ENCODE measurements at regions not wholly inside any gene's neighbourhood (a gene's known extent, or its start where the extent isn't known, plus 50 kb on each side); places are given as distances from the start of the nearest gene placed in this dataset.
"Not testable (repeated sequence)": the region's sequence is repeated elsewhere in the genome, so short reads cannot be mapped to it uniquely, and the experiment has no call there.

DNA sequence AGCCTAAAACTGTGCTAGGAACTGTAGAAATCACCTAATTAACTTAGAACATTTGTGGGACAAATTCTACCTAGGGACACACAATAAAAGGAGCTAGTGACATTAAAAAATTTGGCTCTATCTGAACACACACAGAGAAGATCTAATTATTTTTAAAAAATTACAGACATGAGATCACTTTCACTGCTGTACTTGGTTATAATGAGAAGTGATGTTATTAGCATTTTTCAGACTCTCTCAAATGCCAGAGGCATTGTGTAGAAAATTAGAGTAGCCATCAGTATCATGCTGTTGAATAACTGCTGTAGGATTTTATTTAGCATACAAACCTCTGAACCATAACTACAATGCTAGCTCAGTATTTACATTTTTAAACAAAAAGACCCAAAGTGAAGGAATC is 109.1 kb upstream of the ANK2 start:
- DNase-seq (ENCODE audit: low read depth), result no peak

DNA sequence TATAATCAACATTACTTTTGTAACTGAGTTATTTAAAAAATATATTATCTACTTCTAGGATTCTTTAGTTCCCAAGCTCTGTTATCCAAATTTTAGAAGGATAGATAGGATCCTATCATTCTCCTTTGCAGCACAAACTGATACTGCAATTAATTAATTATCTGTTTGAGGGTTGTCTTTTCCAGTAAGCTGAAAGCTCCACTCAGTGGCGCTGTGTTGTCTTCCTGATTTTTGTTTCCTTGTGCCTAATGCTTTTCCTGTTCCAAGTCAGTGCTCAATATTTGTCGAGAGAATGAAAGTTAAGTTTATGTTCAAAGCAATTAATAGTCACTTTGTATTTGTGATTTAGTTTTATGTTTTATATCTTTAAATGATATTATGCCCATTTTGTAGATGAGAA is 107.4 kb upstream of the ANK2 start:
- no peak for DNase-seq (ENCODE audit: low read depth)

DNA sequence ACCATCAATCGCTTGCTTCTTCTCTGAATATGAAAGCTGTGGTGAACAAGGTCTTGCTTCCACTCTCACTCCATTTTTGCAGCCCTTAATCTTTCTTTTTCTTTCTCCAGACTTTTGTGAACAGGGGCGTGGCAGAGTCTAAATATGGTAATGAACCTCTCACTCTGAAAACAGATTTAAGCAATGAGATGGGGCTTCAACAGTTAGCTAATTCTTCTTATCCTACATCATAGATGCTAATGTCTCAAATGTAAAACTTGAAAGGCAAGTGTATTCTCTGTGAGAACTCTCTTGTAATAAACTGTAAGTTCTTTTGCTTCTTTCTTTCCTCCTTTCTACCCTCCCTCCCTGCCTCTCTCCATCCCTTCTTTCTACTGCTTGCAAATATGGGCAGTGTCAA is 106.5 kb upstream of the ANK2 start:
- no peak for DNase-seq (ENCODE audit: low read depth)

DNA sequence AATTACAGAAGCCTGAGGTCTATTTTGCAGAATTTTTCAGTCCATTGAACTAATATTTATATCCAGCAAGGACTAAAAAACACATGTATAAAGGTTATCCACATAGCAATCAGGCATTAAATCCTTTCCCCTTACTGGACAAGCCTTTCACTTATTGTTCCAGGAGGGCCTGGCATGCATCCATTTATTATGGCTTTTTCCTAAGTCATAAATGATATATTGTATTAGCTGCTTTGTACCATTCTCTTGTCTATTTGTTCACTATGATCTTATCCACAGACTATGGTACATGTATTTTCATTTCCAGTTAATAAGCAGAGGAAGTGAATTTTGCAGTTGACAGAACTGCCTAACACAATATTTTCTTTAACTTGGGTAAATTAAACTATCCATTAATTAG is 105.4 kb upstream of the ANK2 start:
- DNase-seq (ENCODE audit: low read depth), result no peak

DNA sequence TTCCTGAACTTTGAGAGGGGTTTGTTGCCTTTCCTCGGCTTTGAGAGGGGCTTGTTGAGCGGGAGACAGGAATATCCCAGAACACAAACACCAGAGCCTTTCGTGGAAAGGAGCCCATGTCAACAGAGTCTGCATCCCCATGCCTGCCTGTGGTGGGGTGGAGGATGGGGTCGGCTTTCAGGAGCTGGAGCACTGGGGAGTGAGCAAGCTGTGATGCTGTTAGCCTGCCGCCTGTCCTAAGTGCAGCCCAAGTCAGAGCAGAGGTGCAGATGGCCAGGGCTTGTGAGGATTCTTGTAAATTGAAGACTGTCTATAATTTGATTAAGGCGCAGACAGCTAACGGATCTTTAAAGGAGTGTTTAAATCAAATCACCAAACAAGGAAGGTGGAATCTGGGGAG is 103.3 kb upstream of the ANK2 start:
- DNase-seq (ENCODE audit: low read depth), result no peak

DNA sequence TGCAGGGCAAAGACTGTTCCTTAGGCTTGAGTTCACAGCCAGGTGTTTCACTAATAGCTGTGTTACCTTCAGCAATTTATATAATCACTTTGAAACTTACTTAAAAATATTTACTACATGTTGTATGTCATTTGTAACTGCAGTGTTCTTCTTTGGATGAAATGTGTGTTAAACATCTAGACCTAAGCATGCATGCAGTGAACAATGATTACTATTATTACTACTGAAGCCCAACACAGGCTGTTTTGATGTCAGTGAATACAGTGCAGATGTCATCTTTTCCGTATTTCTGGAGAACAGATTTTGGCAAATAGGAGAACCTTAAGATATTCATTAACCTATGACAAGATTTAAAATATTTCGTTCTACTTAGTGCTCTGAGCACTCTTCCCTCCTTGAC is 101.8 kb upstream of the ANK2 start:
- DNase-seq (ENCODE audit: low read depth), result no peak

DNA sequence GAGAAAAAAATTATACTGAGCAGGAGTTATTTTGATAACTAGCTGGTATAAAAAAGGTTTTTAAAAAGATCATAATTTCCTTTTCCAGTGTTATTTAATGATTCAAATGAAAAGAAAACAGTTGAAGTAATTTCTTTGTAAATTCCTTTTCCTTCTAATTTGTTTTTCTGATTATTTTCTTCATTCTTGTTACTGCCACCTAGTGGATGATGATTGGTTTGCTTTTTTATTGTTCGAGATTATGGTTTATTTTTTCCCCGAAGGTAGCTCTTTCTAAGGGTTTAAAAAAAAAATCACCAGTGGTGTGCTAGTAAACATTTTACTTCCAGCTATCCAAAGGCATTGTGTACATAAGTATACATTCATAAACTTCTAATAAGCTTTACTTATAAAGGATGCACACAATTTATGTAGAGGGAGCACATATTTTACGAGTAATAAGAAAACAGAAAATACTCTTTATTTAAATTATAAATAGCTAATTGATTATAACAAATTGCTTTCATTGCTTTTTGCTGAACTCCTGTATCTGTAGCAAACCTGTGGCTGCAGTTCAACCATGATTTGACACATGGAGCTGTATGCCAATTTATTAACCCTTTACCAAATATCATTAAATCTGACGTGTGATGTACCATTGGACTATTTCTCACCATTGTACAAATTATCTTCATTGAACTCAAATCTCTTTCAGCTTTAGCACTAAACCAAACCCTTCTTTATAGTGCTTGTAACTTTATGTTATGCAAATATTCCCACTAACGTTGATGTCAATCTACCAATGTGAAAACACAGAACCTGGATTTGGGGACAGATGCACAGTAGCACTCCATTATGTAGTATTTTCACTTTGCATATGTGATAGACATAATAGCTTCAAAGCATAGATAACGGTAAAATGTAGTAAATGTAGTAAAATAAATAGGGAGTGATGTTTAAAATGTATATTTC is 97.8 kb upstream of the ANK2 start:
- DNase-seq (ENCODE audit: low read depth), result peak; percentile 40

DNA sequence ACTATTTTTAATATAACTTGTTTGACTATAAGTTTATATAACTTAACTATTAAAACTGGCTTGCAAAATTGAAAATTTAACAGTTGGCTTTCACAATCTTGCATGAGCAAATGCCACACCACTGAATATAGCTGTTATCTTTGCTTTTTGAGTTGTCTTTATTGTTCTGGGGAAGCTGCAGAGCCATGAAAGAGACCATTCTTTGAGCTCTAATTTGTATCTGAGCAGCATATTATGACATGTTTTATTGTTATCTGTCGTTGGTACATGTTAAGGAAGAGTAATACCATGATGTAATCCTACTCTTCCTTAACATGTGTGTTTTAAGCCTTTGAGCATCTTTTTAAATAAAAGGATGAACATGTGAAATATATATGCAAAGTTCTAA is 97.1 kb upstream of the ANK2 start:
- no peak for DNase-seq (ENCODE audit: low read depth)

DNA sequence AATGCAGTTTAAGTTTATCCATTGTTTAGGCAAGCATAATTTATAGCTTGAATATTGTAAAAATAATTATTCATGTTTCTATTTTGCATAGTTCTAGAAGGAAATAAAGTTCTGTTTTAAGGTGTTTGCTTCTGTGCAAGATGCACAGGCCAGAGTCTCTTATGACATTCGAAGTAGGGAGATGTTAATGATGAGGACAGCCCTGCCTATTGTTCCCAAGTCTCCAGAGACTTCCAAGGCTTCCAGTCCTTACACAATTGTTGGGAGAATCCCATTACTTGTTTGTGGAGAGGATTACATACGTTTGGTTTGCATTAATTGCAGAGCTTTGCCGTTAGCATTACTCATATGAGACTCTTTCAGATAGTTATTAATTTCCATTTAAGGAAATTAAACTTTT is 96.2 kb upstream of the ANK2 start:
- DNase-seq (ENCODE audit: low read depth), result no peak

DNA sequence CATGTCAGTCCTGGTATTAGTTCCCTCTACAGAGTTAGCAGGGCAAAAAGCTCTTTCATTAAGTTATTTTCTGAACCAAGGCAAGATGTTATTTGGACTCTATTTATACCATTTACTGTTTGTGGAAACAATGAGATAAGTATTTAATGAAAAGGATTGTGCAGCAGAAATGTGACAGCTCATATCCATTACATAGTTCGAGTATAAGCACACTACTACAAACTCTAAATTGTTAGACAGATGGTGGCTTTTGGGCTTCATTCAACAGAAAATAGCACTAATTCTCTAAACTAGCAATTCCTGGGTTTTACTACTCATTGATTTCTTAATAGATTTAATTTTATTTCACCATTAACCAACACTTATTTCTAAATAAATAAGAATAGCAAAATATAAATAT is 95.2 kb upstream of the ANK2 start:
- no peak for DNase-seq (ENCODE audit: low read depth)

DNA sequence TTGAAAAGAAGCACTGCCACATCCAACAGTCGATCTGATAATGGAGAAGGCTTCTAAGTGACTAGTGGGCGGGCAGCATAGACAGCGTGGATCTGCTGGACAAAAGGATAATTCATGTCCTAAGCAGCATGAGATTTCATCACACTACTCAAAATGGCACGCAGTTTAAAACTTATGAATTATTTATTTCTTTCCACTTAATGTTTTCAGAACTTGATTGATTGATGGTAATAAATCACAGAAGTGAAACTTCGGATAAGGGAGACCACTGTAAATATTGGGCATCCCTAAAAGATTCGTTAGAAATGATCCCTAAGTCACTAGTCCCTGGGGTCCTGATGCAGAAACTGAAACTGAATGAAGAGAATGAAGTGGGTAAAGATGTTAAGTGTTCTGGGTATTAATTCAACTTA is 93.0 kb upstream of the ANK2 start:
- DNase-seq (ENCODE audit: low read depth), result no peak

DNA sequence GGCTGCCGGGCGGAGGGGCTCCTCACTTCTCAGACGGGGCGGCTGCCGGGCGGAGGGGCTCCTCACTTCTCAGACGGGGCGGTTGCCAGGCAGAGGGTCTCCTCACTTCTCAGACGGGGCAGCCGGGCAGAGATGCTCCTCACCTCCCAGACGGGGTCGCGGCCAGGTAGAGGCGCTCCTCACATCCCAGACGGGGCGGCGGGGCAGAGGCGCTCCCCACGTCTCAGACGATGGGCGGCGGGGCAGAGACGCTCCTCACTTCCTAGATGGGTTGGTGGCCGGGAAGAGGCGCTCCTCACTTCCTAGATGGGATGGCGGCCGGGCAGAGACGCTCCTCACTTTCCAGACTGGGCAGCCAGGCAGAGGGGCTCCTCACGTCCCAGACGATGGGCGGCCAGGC is 91.7 kb upstream of the ANK2 start:
- DNase-seq (ENCODE audit: low read depth), result not testable (repeated sequence)

DNA sequence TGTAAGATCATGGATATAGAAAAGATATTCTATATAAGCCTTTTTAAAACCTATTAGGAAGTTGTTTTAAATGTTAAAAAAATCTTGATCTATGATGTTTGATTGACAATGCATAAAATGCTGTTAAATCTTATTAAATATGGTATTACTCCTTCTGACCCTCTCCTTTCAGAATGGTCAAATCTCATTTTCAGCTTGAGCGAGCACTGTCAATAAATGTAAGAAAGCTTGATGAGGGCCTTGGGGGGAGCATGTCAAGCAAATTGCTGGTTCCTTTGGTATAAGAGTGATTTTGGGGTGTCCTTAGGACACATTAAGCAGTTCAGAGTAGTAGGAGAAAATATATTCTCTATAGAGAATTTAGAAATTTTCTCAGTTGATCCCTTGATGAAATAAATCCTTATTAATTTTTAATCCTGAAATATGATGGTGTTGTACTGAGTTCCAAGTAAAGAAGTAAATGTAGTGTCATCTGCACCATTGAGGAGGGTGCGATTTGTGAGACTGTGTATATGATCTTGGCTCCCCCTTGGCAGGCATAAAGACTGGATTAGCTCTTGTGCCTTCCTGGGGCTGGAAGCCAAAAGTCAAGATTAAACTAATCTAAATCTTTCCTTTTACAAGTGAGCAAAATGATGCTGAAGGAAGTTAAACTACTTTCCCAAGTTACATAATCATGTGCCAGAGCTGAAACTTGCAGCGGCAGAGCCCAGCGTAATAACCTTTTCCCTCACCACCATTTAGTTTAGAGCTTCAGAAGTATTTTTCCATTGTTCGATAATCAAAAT is 82.6 kb upstream of the ANK2 start:
- DNase-seq (ENCODE audit: low read depth), result no peak

DNA sequence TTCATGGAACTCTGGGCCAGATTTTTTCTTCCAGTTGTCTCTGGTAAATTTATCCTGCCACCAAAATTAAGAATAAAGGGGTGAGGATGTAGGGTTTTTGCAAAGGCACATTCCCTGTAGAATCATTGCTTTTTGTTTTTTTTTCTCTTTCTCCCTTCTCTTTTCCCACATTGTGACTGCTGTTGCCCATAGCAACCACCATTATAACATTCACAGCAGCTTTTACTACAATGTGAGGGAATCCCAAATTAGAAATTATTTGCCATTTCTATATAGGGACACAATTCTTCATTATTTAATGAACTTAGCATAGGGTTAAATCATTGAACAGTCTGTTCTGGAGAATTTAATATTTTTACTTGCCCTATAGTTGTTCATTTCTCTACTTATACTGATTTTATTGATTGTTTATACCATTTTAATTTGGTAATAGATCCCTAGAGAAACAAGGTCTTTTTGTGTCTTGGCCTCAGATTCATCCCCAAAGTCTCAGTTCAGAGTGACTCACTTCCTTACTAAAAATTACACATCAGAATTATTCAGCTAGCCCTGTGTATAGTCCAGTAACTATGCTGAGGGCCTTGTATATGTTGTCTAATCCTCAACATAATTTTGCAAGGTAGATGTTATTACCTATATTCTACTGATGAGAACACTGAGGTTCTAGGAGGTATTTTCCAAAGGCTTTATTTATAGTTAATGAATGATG is 80.8 kb upstream of the ANK2 start:
- DNase-seq (ENCODE audit: low read depth), result no peak

DNA sequence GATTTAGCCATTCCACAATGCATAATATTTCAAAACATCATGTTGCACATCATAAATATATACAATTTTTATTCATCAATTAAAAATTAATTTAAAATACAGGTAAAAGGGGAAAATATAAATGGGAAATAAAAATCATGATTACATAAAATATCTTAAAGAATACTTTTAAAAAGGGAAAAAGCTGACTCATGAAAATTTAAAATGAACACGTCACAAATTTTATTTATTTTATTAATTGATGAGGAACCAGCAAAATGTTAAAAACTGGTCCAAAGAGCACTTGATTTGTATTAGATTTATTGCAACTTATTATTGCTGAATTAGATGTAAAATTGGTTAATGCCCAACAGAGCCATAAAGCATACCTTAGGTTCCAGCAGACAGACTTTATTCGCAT is 78.5 kb upstream of the ANK2 start:
- DNase-seq (ENCODE audit: low read depth), result no peak

DNA sequence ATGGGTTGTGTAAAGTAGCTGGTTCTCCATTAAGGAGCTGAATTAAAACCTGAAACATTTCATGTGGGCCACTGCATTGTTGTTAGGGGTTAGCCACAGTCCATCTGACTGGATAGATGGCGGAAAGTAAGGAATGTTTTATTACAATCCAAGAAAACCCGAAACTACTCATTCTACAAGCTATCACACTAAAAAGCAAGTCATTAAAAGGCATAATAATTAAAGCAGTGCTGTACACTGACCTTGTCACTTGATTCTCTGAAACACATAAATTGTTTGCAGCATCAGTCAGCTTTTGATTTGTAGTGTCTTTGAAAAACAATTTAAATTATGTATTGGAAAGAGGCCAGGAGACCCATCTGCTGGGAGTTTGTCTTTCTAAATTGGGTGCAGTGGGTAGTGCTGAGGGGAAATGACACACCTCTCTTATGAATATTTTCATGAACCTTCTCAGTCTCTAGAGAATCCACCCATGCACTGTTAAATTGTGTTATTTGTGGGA is 75.7 kb upstream of the ANK2 start:
- DNase-seq (ENCODE audit: low read depth), result peak; percentile 33

DNA sequence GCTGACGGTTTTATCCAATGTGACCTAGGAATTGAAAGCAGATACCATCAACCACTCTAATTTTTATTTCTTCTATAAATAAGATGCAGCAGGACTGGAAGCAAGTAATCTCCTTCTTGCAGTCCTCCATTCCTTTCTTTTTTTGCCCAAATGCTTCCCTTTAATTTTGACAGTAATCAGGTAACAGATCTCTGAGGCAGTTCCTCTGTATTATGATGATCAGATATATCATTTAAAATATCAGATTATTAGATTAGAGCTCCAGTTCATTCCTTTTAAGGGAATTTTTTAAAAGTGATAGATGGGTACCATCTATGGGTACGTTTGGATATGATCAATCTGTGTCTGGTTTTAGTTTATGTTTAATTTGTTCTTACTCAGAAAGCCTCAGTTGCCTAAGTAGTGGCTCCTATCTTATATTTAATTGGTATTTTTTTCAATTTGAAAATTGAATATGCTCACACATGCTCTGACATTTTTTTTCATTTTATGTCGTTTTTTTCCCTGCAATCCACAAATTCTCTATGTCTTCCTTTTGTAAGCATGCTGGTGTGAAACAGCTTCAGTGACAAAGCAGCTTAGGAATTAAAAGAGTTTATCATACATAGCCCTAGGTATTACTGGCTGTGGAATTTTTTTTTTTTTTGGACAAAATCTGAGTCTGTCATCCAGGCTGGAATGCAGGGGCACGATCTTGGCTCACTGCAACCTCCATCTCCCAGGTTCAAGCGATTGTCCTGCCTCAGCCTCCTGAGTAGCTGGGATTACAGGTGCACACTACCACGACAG is 73.7 kb upstream of the ANK2 start:
- no peak for DNase-seq (ENCODE audit: low read depth)

DNA sequence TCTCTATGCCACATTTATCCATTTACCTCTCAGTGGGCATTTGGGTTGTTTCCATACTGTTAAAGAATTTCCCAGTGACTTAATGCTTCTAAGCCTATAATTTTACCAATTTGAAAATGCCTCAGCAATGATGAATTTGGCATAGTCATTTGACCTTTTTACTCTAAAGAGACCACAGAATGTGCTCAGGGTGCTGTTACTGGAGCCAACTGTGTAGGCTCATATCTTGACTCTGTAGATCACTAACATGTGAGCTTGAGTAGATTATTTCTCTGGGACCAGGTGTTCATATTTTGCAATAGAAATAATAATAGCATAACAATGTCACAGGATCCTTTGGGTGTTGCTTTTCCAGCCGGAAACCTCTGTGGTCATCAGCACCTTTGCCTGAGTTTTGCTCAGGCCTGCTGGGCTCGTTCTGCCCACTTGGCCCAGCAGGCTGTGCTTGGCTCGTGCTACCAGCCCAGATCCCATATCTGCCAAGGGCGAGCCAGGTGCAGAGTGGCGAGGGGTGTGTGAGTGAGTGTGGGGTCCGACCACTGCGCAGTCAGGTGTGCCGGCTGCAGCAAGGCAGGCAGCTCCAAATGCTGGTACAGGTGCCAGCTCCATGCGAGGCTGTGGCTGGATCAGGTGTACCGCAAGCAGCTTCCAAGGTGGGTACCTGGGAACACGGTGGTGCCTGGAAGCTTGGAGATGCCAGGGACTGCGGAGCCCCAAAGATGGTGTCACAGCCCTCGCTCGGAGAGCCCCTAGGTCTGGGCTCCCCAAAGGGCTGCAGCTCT is 70.6 kb upstream of the ANK2 start:
- no peak for DNase-seq (ENCODE audit: low read depth)

DNA sequence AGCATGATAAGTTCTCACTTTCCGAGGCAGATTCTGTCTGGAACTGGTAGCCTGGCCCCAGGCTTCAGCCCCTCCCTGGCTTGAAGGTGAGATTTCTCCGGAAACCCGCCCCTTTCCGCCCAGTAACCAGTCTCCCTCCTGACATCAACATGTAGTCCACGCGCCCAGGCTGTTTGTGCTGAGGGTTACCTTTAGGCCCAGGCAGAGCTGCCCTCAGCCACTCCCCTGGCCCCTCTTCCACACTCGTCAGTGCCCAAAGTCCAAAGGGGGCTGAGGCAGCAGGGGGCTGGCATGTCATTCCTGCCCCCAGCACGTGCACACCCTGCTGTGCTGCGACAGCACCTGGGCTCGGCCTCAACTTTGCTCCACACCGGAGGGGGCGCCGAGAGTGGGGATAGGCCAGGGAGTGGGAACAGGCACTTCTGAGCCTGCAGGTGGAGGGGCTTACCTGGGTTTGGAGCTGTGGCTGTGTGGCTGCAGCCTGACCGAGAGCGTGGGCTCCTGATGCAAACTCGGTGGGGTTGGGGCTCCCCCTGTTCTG is 69.5 kb upstream of the ANK2 start:
- DNase-seq (ENCODE audit: low read depth), result no peak

DNA sequence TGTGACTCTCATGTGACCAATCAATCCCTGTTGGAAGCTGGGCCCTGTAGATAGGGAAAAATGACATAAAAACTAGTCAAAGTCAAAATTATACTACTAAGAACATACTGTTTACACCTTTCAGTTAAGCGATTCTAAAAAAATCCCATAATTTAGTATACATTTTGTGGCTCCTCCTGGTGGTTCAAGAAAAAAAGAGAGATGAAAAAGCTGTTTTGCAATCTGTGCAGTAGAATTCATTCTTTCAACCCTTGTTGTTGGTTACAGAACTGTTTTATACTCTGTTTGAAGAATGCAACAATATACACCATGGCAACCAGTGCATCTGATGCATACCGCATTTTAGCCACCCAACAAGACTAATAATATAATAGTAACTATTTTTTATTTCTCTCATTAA is 66.8 kb upstream of the ANK2 start:
- no peak for DNase-seq (ENCODE audit: low read depth)
